ENCODE measurements at regions not wholly inside any gene's neighbourhood (a gene's known extent, or its start where the extent isn't known, plus 50 kb on each side); places are given as distances from the start of the nearest gene placed in this dataset.
"Not testable (repeated sequence)": the region's sequence is repeated elsewhere in the genome, so short reads cannot be mapped to it uniquely, and the experiment has no call there.

GRCh38 chr12:114829833-114830232 lies 145.9 kb upstream of the TBX3 start:
- DNase-seq: no peak

GRCh38 chr12:114829244-114829643 lies 145.3 kb upstream of the TBX3 start:
- DNase-seq: not testable (repeated sequence)

- no peak for DNase-seq
Measured at GRCh38 chr12:114827461-114827860, 143.5 kb upstream of the TBX3 start.

GRCh38 chr12:114826244-114826643 lies 142.3 kb upstream of the TBX3 start:
- DNase-seq: no peak

- DNase-seq: no peak
Measured at GRCh38 chr12:114823724-114824123, 139.7 kb upstream of the TBX3 start.

GRCh38 chr12:114821570-114821969 lies 137.6 kb upstream of the TBX3 start:
- no peak for DNase-seq

GRCh38 chr12:114820796-114821195 lies 136.8 kb upstream of the TBX3 start:
- no peak for DNase-seq

- no peak for DNase-seq
Measured at GRCh38 chr12:114817571-114818425, 133.8 kb upstream of the TBX3 start.

GRCh38 chr12:114815026-114815795 lies 131.2 kb upstream of the TBX3 start:
- DNase-seq: no peak

- peak in 1 of 2 donors; percentile 19 for DNase-seq
Measured at GRCh38 chr12:114812858-114813761, 129.1 kb upstream of the TBX3 start.

- DNase-seq: no peak
Measured at GRCh38 chr12:114812384-114812783, 128.4 kb upstream of the TBX3 start.

- DNase-seq: no peak
Measured at GRCh38 chr12:114809097-114809496, 125.1 kb upstream of the TBX3 start.

GRCh38 chr12:114801381-114801780 lies 117.4 kb upstream of the TBX3 start:
- not testable (repeated sequence) for DNase-seq

GRCh38 chr12:114800566-114800965 lies 116.6 kb upstream of the TBX3 start:
- not testable (repeated sequence) for DNase-seq

GRCh38 chr12:114799574-114800487 lies 115.9 kb upstream of the TBX3 start:
- DNase-seq: no peak

GRCh38 chr12:114794049-114794558 lies 110.1 kb upstream of the TBX3 start:
- no peak for DNase-seq

- no peak for DNase-seq
Measured at GRCh38 chr12:114790276-114790675, 106.3 kb upstream of the TBX3 start.

- DNase-seq: no peak
Measured at GRCh38 chr12:114789821-114790220, 105.8 kb upstream of the TBX3 start.

- no peak for DNase-seq
Measured at GRCh38 chr12:114789276-114789675, 105.3 kb upstream of the TBX3 start.

- no peak for DNase-seq
Measured at GRCh38 chr12:114784526-114784925, 100.6 kb upstream of the TBX3 start.

GRCh38 chr12:114783089-114783618 lies 99.2 kb upstream of the TBX3 start:
- DNase-seq: no peak

Data from hippocampal formation (tissue), 2 donors.